Ishikawa (cell line): ENCODE measurements at regions not wholly inside any gene's neighbourhood (a gene's known extent, or its start where the extent isn't known, plus 50 kb on each side); places are given as distances from the start of the nearest gene placed in this dataset.

ENCODE experiments used
- CEBPB ChIP-seq: IDR thresholded peaks from 2 replicates; pipeline ENCODE4 v1.6.1; 2012
- CREB1 ChIP-seq: IDR thresholded peaks from 2 replicates; pipeline ENCODE4 v1.6.1; 2012; ENCODE audit warnings: low read depth
- EGR1 ChIP-seq: IDR thresholded peaks from 2 replicates; pipeline ENCODE4 v1.6.1; 2012
- EP300 ChIP-seq: IDR thresholded peaks from 2 replicates; pipeline ENCODE4 v1.6.1; 2012; ENCODE audit warnings: borderline replicate concordance
- FOXM1 ChIP-seq: IDR thresholded peaks from 2 replicates; pipeline ENCODE4 v1.6.1; 2012; ENCODE audit warnings: low read depth, borderline replicate concordance
- NFIC ChIP-seq: IDR thresholded peaks from 2 replicates; pipeline ENCODE4 v1.6.1; 2012
- RAD21 ChIP-seq: IDR thresholded peaks from 2 replicates; pipeline ENCODE4 v1.6.1; 2012; ENCODE audit warnings: low read depth
- TAF1 ChIP-seq: IDR thresholded peaks from 2 replicates; pipeline ENCODE4 v1.6.1; 2012; ENCODE audit warnings: low read depth, mild to moderate bottlenecking
- TCF12 ChIP-seq: IDR thresholded peaks from 2 replicates; pipeline ENCODE4 v1.6.1; 2012; ENCODE audit warnings: low read depth
- TEAD4 ChIP-seq: IDR thresholded peaks from 2 replicates; pipeline ENCODE4 v1.6.1; 2012
- YY1 ChIP-seq: IDR thresholded peaks from 2 replicates; pipeline ENCODE4 v1.6.1; 2012; ENCODE audit warnings: low read depth
- ZBTB7A ChIP-seq: IDR thresholded peaks from 2 replicates; pipeline ENCODE4 v1.6.1; 2012; ENCODE audit warnings: low read depth
- TF ChIP-seq, protein P1 (sequence below): IDR thresholded peaks from 2 replicates; pipeline ENCODE4 v1.6.1; 2012
- TF ChIP-seq, protein P2 (sequence below): IDR thresholded peaks from 2 replicates; pipeline ENCODE4 v1.6.1; 2012; ENCODE audit warnings: low read depth, mild to moderate bottlenecking
- TF ChIP-seq, protein P3 (sequence below): IDR thresholded peaks from 2 replicates; pipeline ENCODE4 v1.6.1; 2012

DNA sequence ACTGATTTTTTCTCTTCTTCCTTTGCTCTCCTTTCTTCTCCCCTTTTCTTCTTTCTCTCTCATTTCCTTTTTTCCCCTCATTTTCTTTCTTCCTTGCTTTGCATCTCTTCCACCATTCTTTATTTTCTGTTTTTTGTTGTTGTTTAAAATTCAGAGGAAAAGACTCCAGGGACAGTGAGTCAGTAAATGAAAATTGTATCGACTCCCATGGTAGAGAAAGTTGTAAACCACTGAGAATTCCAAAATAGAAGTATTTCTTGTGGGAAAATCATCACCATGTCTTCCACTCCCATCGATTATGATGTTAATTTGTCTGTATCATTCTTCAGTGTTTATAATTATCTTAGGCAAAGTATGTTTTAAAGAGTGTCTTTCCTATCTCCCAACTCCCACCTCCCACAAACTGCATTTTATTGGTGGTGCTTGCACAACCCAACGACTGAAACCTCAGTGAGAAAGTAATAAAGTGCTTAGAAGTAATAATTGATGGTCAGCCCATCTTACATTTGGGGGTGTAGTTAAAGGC is 134.3 kb downstream of the IRS1 start:
- no peak for TF ChIP-seq YY1
- no peak for TF ChIP-seq RAD21
- TF ChIP-seq EP300: no peak
- TF ChIP-seq CEBPB: no peak
- no peak for TF ChIP-seq TCF12
- TF ChIP-seq, protein P1, sequence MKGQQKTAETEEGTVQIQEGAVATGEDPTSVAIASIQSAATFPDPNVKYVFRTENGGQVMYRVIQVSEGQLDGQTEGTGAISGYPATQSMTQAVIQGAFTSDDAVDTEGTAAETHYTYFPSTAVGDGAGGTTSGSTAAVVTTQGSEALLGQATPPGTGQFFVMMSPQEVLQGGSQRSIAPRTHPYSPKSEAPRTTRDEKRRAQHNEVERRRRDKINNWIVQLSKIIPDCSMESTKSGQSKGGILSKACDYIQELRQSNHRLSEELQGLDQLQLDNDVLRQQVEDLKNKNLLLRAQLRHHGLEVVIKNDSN: no peak
- no peak for TF ChIP-seq CREB1
- no peak for TF ChIP-seq FOXM1
- TF ChIP-seq EGR1: no peak
- no peak for TF ChIP-seq NFIC
- TF ChIP-seq TAF1: no peak
- TF ChIP-seq, protein P2, sequence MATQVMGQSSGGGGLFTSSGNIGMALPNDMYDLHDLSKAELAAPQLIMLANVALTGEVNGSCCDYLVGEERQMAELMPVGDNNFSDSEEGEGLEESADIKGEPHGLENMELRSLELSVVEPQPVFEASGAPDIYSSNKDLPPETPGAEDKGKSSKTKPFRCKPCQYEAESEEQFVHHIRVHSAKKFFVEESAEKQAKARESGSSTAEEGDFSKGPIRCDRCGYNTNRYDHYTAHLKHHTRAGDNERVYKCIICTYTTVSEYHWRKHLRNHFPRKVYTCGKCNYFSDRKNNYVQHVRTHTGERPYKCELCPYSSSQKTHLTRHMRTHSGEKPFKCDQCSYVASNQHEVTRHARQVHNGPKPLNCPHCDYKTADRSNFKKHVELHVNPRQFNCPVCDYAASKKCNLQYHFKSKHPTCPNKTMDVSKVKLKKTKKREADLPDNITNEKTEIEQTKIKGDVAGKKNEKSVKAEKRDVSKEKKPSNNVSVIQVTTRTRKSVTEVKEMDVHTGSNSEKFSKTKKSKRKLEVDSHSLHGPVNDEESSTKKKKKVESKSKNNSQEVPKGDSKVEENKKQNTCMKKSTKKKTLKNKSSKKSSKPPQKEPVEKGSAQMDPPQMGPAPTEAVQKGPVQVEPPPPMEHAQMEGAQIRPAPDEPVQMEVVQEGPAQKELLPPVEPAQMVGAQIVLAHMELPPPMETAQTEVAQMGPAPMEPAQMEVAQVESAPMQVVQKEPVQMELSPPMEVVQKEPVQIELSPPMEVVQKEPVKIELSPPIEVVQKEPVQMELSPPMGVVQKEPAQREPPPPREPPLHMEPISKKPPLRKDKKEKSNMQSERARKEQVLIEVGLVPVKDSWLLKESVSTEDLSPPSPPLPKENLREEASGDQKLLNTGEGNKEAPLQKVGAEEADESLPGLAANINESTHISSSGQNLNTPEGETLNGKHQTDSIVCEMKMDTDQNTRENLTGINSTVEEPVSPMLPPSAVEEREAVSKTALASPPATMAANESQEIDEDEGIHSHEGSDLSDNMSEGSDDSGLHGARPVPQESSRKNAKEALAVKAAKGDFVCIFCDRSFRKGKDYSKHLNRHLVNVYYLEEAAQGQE: no peak
- TF ChIP-seq TEAD4: no peak
- TF ChIP-seq, protein P3, sequence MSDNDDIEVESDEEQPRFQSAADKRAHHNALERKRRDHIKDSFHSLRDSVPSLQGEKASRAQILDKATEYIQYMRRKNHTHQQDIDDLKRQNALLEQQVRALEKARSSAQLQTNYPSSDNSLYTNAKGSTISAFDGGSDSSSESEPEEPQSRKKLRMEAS: no peak
- no peak for TF ChIP-seq ZBTB7A

DNA sequence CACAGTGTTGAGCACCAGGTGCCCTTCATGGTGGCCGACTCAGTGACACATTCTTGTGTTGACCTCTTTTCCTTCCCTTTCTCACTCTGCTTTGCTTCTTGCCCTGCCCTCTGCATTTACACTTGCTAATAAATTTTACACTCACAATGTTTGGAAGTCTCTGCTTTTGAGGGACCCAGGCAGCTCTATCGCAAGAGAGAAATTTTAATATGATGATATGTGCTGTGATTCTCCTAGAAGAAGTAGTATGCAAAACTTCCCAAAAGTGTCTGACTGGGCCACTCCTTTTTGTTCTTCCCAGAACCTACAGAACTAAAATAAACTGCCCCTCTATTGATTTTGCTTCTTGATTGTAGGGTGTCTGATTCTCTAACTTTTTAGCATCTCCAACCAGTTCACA is 135.0 kb downstream of the IRS1 start:
- TF ChIP-seq CREB1 (no peak), NFIC (no peak), FOXM1 (no peak), TCF12 (no peak), EP300 (no peak), RAD21 (no peak), EGR1 (no peak), CEBPB (no peak)
- TF ChIP-seq, protein P1: no peak
- TF ChIP-seq, protein P2: no peak

DNA sequence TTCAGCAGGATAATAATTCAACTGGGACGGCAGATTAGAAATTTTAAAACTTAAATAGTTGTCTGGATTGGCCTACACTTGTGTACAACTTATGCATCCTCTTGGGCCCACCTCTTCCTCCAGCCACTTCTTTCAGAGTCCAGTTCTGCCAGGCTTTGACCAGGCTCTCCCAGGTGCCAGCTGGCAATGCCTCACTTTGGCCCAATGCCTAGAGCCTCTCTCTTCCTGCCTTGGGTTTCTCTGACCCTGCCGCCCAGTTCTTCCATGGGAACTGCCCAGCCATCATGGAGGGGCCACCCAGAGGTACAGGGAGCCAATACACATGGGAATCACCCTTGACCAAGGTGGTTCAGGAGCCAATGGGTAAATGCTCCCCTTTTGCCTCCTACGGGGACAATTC is 135.5 kb downstream of the IRS1 start:
- TF ChIP-seq TAF1 (no peak), CEBPB (no peak), RAD21 (no peak), EGR1 (no peak), NFIC (peak; percentile 88), EP300 (0 out of 2 replicates have a peak, but pooled peaks have one; percentile 25), TEAD4 (no peak), TCF12 (no peak), CREB1 (no peak), ZBTB7A (no peak)
- TF ChIP-seq, protein P2: no peak
- TF ChIP-seq, protein P3: no peak

DNA sequence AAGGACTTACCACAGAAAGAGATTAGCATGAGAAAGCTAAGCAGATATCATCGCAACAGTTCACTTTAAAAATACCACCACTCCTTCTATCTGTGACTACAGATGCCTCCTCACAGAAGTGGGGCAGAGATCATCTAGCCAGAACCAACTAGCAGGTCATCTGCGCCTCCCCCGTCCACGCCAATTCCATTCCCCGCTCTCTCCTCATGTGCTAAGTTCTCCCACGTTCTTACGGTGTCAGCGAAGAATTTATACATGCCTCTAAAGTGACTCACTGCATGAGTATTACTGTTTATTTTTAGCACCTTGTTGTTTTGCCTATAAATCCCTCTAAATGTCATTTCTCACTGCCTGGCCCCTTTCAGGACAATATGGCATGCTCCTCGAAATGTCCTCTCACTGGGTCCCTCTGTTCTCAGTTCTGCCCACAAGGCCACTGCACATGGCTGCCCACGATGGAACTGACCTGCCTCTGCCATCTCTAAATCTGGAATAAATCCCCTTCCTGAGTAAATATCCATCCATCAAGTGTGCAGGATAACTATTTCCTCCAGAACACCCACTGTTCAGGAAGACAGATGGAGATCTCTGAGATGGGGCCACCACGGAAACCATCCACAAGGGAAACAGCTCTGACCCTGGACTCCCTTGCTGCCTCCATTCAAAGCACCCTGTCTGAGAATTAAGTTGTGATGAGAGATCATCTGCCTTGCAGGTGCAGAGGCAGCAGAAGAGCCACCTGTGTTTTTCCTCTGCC is 137.7 kb downstream of the IRS1 start:
- TF ChIP-seq TAF1 (no peak), CEBPB (0 out of 2 replicates have a peak, but pooled peaks have one; percentile 11), YY1 (0 out of 2 replicates have a peak, but pooled peaks have one; percentile 9), ZBTB7A (no peak), TCF12 (peak; percentile 72), FOXM1 (no peak), NFIC (peak; percentile 62; the same call in 1 of the 2 replicates), CREB1 (no peak), EP300 (peak; percentile 83; the same call in 1 of the 2 replicates), EGR1 (0 out of 2 replicates have a peak, but pooled peaks have one; percentile 12), RAD21 (peak; percentile 15; the same call in 1 of the 2 replicates), TEAD4 (peak; percentile 92)
- TF ChIP-seq, protein P3: peak; percentile 90
- TF ChIP-seq, protein P2: no peak
- TF ChIP-seq, protein P1: no peak
